GM12865 (cell line): ENCODE measurements at regions not wholly inside any gene's neighbourhood (a gene's known extent, or its start where the extent isn't known, plus 50 kb on each side); places are given as distances from the start of the nearest gene placed in this dataset.

ENCODE experiments used
- DNase-seq: peaks from one replicate; pipeline ENCODE4 v3.0.0; 2010; ENCODE audit warnings: low read depth
- H3K4me3 ChIP-seq: 2 replicates; pipeline ENCODE4 v1.5.1; 2011; ENCODE audit warnings: mild to moderate bottlenecking, low read depth, low read length, control low read depth
- CTCF ChIP-seq: IDR thresholded peaks from 2 replicates; pipeline ENCODE4 v1.5.1; 2011; ENCODE audit warnings: low read length, control low read depth, low read depth, inconsistent platforms; ENCODE audit not compliant: insufficient read depth; ENCODE audit errors: missing control alignments

DNA sequence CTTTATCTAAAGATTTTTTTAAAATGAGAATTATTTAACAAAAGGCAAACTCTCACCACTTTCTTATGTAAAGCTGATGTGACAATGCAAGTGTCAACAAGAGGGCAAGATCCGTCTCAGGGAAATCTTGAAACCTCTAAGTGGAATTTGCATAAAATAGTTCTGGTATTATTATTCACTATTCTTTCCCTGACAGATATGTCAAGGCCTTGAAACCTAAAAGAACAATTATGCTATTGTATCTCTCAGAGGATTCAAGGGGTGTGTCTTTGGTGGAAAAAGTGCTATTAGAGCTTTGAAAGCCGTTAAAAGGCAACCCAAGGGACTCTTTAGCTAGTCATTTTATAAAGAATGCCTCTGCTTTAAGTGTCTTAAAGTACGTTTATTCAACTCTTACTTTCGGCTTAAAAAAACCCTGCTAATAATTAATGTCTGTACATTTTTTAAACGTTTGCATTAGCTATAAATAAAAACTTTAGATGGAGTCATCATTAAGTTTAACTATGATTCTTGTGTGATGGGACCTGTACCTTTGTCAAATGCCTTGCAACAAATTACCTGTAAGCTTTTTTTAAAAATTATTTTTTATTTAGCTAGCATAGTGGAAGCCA, 585.5 kb downstream of the VRK1 start:
- peak; percentile 81 for DNase-seq
- no peak for TF ChIP-seq CTCF
- H3K4me3 ChIP-seq: no peak overlapping the region; the same call in 1 of the 2 replicates

GRCh38 chr14:97385727-97386126, 588.5 kb downstream of the VRK1 start:
- no peak for TF ChIP-seq CTCF
- DNase-seq: no peak
- no peak overlapping the region for H3K4me3 ChIP-seq

DNA sequence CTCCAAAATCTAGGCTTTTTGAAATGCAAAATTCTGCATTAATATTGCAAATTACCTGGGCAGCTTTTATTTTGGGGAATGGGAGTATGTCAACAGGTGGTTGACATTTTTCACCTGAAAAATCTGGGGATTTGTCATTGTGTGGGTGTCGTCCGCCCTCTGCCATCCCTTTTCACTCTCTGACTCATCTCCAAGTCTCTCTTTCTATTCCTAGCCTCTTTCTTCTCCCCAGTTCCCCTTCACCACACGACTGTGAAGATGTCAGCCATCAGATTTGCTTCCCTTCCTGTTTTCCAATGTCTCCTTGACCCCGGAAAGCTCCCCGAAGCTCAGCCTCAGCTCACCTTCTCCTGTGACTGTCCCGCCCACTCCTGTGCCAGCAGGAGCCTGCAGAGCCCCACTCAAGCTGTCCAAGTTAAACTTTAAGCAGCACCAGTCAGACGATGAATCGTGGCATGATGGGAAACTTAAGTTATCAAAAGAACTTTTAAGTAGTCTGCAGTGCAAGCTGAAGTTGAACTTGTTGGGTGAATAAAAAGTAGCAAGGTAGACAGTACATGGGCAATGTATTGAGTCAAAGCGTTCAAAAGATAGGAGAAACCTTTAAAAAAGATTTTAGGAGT, 590.2 kb downstream of the VRK1 start:
- DNase-seq: peak; percentile 58
- TF ChIP-seq CTCF: no peak
- peak overlapping the region; percentile 8 for H3K4me3 ChIP-seq

GRCh38 chr14:97388408-97388807, 591.2 kb downstream of the VRK1 start:
- DNase-seq: no peak
- no peak overlapping the region for H3K4me3 ChIP-seq
- no peak for TF ChIP-seq CTCF

DNA sequence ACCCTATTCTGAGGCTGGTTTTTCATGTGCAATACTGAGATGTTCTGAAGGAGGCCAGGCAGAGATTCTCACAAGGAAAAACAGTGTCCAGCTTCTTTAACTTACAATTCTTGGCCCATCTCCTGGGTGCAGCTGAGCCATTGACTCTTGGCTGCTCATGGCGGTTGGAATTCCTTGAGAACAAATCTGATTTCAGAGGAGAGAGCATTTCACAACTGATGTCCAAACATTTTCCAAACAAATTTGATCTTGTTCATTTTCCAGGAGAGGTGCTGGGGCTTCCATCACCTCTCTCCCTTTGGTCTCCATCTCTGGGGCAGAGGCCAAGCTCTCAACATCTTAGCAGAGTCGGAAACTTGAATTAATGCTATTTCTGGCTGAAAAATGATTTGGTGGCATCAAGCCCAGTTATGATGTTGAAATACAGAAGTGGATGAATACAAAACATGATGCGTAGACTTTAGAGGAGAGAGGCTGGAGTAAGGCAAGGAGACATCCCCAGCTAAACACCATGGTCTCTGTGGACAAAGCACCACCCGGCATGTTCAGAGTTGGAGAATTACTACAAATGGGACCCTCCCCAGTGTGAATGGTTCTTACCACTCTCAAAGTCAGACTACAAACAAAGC, 593.0 kb downstream of the VRK1 start:
- no peak overlapping the region for H3K4me3 ChIP-seq
- TF ChIP-seq CTCF: no peak
- DNase-seq: no peak

GRCh38 chr14:97393244-97393643, 596.1 kb downstream of the VRK1 start:
- no peak overlapping the region for H3K4me3 ChIP-seq
- DNase-seq: no peak
- no peak for TF ChIP-seq CTCF
